GM18498 (cell line): ENCODE measurements at regions not wholly inside any gene's neighbourhood (a gene's known extent, or its start where the extent isn't known, plus 50 kb on each side); places are given as distances from the start of the nearest gene placed in this dataset.

Source experiments
- ATAC-seq: cut with Tn5 transposase; IDR thresholded peaks from one replicate; pipeline ENCODE4 v1.9.1; 2021; ENCODE audit warnings: mild to moderate bottlenecking, moderate library complexity; ENCODE audit not compliant: unreplicated experiment

DNA sequence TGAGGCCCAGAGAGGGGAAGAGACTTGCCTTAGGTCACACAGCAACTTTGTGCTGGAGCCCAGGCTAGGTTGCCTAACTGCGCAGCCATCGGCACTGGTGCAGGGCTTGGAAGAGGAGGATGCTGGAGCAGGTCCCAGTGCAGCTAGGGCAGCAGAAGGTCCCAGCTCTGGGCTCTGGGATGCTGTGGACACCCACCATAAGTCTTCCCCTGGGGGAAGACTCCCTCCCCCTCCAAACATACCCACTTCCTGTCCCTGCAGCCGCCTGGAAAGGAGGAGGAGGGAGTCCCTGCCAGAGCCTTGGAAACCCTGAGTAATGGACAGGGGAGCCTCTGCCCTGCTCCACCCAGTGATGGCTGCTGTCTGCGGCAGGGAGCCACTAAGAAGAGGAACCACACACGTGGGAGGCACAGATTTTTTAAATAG is 93.6 kb downstream of the NCR2 start:
- no peak for ATAC-seq

DNA sequence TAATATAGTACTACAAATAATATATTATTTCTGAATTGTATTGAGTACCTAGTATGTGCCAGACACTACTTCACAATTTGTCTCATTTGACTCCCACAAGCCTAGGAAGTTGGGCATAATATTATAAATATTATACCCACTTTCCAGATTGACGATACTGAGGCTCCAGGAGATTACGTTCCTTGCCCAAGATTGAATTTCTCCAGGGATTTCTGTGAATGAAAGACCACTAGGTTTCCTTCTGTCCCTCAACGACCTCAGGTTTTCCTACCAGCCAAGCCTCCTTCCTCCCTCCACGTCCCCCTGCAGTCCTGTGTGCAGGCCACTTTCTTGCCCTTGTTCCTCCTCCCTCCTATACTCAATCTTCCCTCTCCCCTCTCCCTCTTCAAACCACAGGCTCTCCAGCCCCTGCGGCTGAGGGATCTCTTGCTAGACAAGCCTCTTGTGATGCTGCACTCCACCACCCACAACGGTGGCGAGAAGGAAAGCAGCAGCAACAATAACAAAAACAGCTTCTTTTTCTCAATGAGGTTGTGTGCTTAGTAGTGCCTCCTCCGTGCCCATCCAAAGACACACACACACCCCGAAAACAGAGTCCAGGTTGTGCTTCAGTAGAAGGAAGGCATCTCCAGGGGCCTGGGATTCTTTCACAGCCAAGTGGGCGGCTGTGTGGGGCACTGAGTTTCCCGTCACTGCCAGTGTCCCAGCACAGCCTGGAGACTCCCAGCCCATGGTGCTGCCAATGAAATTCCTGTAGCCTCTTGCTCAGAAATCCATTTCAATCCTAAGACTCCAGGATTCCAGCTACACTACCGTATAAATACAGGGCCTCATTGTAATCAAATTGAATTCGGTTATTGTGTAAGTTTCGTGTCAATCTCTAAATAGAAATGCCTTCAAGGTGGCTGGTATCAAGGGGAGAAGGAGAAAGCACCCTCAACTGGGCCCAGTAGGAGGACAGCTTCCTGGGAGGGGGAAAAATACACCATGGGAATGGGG is 94.4 kb downstream of the NCR2 start:
- ATAC-seq = no peak

DNA sequence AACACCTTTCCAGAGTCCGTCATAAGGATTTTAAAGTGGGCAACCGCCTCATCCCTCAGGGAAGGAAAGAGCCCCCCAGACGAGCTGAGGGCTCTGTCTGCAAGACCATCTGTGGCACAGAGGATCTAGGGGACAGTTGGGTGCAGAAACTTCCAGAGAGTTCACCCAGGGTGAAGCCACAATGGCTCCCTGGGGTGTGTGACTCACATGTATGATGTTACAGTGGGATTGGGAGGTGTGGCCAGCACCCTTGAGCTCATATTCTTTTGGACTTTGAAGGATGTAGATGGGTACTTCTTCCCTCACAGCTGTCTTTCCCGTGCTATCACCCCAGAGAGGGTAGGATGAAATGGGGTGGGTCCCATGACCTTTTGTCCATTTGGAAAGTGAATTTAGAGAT is 95.5 kb downstream of the NCR2 start:
- no peak for ATAC-seq

DNA sequence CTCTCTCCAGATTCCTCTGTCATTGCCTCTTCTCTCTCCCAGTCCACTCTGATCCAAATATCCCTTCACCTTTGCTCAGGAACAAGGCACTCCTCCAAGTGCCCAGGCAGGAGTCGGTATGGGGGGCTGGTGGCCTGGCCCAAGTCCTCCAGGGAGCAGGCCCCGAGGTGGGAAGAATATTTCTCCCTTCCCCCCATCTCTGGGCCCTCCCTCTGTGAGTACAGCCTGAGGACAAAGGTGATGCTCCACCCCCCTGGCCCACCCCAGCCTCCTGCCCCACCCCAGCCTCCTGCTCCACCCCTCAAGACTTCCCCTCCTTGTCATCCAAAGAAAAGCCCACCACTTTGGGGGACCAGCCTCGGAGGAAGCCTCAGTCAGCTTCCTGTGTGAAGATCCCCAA is 96.9 kb downstream of the NCR2 start:
- ATAC-seq = no peak

DNA sequence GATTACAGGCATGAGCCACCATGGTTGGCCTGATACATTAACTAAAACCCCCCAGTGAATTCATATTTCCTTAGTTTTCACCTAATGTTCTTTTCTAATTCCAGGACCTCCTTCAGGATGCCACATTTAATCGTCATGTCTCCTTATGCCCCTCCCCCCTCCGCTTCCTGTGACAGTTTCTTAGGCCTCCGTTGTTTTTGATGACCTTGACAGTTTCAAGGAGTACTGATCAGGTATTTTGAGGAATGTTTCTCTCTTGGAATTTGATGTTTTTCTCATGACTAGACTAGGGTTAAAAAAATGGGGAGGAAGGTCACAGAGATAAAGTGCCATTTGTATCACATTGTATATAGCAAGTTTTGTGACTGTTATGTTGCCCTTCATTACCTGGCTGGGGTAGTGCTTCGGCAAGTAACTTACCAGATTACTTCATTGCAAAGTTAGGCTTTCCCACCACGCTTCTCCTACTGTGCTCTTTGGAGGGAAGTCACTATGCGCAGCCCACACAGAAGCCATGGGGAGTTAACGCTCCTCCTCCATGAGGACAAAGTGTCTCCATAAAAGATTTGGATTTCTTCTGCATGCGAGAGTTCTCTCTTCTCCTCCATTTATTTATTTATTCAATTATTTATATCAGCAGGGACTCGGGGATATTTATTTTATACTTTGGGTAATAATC is 99.5 kb downstream of the NCR2 start:
- no peak for ATAC-seq

DNA sequence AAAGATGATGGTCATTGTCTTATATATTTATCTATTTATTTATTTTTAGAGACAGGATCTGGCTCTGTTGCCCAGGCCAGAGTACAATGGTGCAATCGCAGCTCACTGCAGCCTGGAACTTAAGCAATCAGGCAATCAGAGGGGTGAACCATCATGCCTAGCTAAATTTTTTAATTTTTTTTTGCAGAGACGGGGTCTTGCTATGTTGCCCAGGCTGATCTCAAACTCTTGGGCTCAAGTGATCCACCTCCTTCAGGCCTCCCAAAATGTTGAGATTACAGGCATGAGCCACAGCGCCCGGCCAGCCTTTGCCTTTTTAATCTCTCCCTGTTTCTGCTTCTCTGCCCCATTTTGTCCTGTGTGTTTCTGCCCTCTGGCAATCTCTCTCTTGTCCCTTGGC is 102.2 kb downstream of the NCR2 start:
- ATAC-seq = no peak

DNA sequence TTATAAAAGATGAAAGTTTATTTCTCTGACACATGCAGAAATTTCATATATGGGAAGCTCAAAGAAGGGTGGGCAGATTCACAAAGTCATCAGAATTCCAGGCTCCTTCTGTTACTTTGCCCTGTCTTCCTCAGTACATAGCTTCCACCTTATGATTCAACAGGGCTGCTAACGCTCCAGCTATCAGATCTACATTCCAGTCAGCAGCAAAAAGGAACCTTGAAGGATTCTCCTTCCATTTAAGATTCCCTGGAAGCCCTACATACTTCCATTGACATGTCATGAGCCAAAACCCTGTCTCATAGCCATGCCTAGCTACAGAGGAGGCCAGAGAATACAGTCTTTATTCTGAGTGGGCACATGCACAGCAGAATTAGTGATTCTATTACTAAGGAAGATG is 103.3 kb downstream of the NCR2 start:
- ATAC-seq = no peak

DNA sequence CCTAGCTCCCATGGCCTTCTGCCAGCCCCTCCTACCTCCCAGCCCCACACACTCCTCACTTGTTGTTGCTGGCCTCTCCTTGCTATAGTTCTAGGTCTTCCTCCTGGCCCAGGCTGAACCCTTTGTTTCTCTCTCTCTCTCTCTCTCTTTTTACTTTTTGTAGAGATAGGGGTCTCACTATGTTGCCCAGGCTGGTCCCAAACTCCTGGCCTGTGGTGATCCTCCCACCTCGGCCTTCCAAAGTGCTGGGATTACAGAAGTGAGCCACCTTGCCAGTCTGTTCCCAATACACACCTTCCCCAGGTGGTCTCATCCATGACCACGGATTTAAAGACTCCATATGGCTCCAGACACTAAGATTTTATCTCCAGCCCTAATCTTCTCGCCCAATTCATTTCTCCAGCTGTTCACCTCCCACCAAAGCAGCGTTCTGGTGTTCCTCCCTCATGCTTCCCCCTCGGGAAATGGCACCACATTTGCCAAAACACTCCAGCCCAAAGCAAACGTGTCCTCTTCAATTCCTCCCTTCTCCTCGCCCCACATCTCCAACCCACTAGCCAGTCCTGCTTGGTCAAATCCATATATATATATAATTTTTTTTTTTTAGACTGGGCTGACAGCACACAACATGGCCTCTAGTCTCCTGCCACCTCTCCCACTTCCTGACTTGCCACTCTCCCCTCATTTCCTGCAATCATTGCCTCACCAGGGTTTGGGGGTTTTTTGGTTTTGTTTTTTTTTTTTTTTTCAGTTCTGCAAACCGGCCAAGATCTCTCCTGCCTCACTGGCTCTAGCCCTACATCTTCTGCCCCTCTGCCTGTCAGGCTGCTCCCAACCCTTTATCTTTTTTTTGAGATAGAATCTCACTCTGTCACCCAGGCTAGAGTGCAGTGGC is 104.4 kb downstream of the NCR2 start:
- ATAC-seq = peak; percentile 71

DNA sequence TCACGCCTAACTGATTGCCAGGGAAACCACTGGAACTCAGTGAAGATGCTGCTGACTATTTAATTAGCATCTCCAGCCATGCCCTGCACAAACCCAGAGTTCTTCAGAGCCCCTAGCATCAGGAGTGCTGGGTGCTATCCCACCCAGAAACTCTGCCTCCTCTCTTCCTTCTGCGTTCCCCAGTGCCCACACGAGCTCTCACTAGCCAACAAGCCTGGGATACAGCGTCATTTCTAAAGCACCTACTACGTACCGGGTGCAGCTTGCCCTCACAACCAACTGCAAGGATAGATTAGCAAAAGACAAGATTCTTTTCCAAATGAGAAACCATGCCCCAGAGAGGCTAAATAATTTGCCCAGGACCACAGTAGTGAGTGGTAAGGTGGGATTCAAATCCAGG is 105.2 kb upstream of the FOXP4 start:
- no peak for ATAC-seq

DNA sequence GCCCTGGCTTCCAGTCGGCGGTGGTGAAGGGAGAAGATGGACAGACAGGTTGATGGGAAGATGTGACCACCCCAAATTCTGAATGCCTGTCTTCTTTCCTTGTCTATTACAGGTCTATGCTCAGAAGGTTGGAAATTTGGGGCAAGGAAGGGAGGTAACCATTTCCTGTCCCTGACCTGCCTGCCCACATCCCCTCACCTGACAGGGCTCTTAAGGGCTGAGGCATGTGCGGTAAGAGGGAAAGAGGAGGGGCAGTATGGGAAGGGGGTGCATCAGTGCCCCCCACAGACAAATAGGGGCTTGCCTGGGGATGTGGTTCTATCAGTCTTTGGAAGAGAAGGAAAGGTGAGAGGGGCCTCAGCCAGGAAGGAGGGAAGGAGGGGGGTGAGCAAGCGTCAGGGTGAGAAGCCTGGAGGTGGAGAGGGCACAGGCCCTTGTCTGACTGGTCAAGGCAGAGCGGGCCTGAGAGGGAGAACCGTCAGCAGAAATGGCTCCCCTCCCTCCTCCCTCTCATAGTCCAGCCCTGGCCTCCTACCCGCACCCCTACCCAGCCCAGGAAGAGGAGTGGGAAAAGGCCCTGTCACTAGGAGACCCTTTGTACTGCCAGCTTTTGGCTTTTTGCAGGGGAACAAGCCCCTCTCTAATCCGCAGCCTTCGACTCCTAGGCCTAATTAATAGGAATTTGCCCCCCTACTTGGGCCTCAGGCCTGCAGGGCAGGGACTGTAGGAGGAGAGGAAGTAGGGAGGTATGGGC is 104.4 kb upstream of the FOXP4 start:
- ATAC-seq = no peak

DNA sequence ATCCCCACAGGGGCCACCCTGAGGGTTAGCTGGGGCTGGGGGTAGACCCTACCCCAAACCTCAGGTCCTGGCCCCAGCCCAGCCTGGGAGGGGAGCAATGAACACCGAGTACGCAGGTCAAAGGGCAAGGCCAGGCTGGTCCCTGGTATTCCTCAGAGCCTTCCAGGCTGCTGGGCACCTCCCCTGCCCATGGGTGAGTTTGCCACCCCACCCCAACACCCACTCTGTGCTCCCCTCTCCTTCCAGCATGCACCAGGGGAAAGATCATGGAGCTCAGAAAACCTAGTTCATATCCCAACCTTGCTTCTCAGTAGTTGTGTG is 103.9 kb upstream of the FOXP4 start:
- ATAC-seq = no peak

DNA sequence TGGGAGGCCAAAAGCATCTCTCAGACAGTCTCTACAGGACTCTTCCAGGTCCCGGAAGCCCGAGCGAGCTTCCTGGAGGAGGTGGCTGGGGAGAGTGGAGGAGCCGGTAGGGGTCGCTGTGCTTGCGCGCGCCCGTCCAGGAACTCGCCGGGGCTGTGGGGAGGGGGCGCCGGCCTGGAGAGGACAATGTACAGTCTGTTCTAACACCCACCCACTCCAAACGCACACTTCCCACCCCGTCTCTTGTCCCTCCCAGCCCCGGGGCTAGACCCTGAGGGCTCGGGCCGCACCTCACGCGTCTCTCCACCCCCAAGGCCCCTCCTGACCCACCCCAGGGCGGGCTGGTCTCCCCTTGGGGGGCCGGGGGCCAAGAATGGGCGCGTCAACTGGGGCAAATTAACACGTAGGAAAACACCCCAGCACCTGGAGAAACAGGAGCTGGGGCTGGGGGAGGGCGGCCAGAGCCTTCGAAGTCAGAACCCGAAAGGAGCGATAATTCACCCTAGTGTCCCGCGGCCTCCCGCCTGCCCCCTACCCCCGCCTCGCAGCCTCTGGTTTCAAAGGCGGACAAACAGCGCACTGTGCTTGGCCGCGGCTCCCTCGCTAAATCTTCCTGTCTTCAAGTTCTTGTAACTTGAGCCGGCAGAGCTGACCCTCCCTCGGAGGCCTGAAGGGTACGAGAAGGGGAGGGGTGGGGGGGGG is 103.2 kb upstream of the FOXP4 start:
- no peak for ATAC-seq

DNA sequence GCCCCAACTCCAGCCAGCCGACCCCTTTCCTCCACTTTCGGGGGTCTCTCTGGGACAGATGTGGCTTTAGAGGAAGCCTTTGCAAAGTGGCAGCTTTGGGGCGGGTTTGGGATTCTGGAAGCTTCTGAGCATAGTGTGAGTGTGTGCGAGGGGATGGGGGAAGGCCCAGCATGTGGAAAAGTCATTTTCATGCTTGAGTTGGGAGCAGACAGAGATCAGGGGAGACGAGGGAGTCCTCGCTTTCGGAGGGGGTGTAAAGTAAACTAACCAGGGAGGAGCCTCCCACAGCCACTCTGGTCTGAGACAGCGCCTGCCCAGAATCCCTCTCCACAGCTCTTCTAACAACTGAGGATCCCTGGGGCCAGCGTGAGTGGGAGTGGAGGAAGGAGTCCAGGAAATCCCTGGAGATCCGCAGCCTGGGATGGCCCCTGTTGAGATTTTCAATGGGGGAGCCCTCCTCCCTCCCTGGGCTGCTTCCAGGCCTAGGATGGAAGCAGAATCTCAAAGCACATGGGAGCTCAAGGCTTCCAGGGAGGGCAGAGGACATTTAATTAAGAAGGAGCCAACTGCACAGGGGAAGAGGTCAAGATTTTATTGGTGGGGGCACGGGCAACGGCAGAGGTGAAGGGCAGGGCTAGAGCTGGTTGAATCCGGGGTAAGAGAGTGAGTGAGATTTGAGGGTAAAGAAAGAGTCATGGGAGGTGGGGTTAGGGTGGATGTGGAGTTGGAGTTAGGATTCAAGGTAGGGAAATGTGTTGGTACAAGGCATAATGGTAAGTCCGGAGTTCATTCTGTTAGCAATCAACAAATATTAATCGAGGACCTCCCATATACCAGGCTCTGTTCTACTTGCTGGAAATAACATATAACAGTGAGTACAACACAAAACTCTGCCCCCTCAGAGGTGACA is 102.3 kb upstream of the FOXP4 start:
- no peak for ATAC-seq

DNA sequence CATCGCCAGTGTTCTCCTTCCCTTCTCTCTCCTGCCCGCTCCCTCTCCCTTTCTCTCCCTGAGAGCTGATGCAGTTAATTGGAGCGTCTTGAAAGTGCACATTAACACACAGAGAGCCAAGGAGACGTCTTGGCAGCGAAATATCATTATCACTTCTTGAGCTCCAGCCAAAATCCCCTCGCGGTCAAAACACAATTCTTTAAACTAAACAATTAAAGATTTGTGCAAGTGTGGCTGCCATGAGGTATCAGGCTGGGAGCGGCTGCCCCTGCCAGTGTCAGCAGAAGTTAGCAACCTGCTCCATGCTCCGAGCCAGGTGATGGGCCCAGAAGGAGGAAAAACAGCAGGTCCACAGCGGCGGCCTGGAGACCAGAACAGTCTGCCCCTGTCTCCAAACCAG is 100.9 kb upstream of the FOXP4 start:
- no peak for ATAC-seq

DNA sequence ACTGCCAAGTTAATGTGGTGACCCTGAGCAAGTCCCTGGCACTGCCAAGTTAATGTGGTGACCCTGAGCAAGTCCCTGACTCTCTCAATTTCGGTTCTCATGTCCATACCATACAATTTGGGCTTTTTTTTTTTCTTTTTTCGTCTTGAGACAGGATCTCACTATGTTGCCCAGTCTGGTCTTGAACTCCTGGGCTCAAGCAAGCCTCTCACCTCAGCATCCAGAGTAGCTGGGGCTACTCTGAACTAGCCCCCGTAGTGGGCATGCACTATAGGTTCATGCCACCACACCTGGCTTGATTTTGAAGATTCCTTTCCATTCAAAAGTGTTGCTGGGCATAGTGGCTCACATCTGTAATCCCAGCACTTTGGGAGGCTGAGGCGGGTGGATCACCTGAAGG is 100.0 kb upstream of the FOXP4 start:
- no peak for ATAC-seq

DNA sequence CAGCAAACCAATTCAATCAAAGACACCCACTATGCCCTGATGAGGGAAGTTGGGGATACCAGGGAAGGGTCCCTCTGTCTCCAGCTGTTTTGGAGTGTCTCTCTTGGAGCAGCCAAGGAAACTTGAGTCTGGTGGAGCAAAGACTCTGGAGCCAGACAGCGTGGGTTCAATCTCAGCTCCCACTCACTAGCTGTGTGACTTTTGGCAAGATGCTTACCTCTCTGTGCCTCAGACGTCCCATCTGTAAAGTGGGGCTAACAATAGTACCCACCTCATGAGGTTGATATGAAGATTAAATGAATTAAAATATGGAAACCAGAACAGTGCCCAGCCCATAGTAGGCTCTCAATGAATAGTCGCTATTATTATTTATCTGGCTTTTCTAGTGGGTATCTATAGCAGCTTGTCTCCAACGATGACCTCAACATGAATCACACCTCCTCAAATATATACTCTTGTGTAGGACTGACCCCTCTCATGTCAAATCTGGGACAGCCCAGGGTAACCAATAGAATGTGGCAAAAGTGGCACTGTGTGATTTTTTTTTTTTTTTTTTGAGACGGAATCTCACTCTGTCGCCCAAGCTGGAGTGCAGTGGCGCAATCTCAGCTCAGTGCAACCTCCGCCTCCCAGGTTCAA is 99.2 kb upstream of the FOXP4 start:
- no peak for ATAC-seq

DNA sequence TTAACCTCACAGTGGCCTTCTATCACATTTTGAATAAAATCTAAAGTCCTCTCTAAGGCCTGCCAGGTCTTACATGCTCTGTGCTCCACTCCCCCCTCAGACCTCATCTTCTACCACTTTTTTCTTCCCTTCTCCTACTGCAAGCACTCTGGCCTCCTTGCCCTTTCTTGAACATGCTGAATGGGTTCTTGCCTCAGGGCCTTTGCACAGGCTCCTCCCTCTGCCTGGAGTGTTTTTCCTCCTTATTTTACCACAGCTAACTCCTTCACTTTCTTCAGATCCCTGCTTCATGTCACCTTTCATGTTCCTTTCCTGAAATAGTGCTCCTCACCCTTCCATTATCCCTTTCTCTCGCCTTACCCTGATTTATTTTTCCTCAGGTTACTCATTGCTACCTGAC is 97.9 kb upstream of the FOXP4 start:
- ATAC-seq = no peak

DNA sequence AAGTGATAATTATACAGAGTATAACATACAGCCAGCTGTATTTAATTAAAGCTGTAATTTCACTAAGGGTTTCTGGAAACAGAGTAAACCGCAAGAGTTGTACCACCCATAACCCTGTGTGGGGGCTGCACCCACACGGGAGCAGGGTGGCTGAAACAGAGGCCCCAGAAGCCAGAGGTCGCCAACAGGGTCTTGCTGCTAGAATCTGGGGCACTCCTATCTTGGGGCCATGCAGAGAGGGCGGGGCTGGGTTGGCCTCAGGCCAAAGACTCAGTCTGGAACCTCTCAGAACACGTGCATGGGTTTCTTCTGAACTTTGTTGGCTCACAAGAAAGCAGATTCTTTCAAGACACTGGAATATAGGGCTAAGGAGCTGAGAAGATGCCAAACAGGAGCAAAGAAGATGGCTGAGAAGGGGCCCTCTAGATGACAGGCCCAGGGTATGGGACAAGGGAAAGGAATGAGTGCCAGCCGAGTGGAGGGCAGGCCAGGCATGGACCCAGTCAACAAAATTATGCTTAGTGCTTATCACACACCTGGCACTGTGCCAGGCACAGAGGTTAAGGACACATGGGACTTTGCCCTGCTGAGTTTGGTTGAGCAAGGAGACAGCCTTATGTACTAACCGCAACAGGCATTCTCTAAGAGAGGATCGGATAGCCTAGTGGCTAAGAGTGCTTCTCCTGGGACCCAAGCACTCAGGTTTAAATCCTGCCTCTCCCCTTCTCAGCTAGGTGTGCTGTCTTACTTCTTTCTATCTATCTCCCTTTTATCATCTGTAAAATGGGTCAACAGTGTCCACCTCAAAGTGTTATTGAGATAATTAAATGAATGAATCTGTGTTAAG is 96.6 kb upstream of the FOXP4 start:
- no peak for ATAC-seq
